ENCODE measurements at regions not wholly inside any gene's neighbourhood (a gene's known extent, or its start where the extent isn't known, plus 50 kb on each side); places are given as distances from the start of the nearest gene placed in this dataset.

DNA sequence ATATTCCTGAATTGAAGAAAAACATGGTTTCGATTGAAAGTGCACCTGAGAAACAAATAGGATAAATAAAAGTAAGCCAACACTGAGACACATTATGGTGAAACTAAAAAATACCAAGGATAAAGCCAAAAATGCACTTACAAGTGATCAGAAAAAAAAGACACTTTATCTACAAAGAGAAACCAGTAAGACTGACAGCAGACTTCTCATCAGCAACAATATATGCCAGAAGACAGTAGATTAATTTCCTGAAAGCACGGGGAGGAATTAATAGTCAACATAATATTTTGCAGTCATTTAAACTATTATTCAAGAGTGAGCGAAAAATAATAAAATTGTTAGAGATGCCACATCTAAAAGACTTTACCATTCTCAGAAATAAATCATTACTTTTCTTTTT lies 172.7 kb upstream of the MAST4 start:
- TF ChIP-seq, protein P1, sequence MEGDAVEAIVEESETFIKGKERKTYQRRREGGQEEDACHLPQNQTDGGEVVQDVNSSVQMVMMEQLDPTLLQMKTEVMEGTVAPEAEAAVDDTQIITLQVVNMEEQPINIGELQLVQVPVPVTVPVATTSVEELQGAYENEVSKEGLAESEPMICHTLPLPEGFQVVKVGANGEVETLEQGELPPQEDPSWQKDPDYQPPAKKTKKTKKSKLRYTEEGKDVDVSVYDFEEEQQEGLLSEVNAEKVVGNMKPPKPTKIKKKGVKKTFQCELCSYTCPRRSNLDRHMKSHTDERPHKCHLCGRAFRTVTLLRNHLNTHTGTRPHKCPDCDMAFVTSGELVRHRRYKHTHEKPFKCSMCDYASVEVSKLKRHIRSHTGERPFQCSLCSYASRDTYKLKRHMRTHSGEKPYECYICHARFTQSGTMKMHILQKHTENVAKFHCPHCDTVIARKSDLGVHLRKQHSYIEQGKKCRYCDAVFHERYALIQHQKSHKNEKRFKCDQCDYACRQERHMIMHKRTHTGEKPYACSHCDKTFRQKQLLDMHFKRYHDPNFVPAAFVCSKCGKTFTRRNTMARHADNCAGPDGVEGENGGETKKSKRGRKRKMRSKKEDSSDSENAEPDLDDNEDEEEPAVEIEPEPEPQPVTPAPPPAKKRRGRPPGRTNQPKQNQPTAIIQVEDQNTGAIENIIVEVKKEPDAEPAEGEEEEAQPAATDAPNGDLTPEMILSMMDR (IDR thresholded peaks at IDR 0.05), result no peak
- TF ChIP-seq EZH2 (IDR thresholded peaks at IDR 0.05), result no peak
- no peak for TF ChIP-seq EZH2phosphoT487 (IDR thresholded peaks at IDR 0.05)

All from neural progenitor cell (in vitro differentiated cells).